Neural cell (in vitro differentiated cells): ENCODE measurements at regions not wholly inside any gene's neighbourhood (a gene's known extent, or its start where the extent isn't known, plus 50 kb on each side); places are given as distances from the start of the nearest gene placed in this dataset.

Source experiments
- H2AFZ ChIP-seq: fragments of 200-600, 300-800 bp; sonication (generic), shearing (Covaris generic); 2 replicates; pipeline ENCODE4 v1.6.0; 2014; ENCODE audit warnings: low read depth, mild to moderate bottlenecking, antibody characterized with exemption, low read length, moderate library complexity
- H3F3A ChIP-seq: fragments of 200-600 bp; shearing (Covaris generic); 2 replicates; pipeline ENCODE4 v1.6.1; 2016; ENCODE audit warnings: mild to moderate bottlenecking, moderate library complexity, mixed read lengths, antibody characterized with exemption, low read length; ENCODE audit not compliant: insufficient read depth, poor library complexity, severe bottlenecking
- H3K27ac ChIP-seq: fragments of 200-600, 300-800 bp; sonication (generic), shearing (Covaris generic); 2 replicates; pipeline ENCODE4 v1.5.1; 2014; ENCODE audit warnings: mild to moderate bottlenecking, low read length, moderate library complexity
- H3K27me3 ChIP-seq: fragments of 300-800, 200-600 bp; sonication (generic), shearing (Covaris generic); 2 replicates; pipeline ENCODE4 v1.6.0; 2014; ENCODE audit warnings: mild to moderate bottlenecking, low read depth, low read length, moderate library complexity; ENCODE audit not compliant: insufficient read depth
- H3K36me3 ChIP-seq: fragments of 300-800, 200-600 bp; sonication (generic), shearing (Covaris generic); 2 replicates; pipeline ENCODE4 v1.5.1; 2014; ENCODE audit warnings: mild to moderate bottlenecking, antibody characterized with exemption, low read length, moderate library complexity; ENCODE audit not compliant: insufficient read depth
- H3K4me2 ChIP-seq: fragments of 300-800, 200-600 bp; sonication (generic), shearing (Covaris generic); 2 replicates; pipeline ENCODE4 v1.6.0; 2014; ENCODE audit warnings: mild to moderate bottlenecking, low read length
- H3K4me3 ChIP-seq: fragments of 300-800, 200-600 bp; sonication (generic), shearing (Covaris generic); 2 replicates; pipeline ENCODE4 v1.5.1; 2014; ENCODE audit warnings: mild to moderate bottlenecking, low read length, moderate library complexity
- H3K79me2 ChIP-seq: fragments of 200-600 bp; shearing (Covaris generic); replicated peaks from 2 replicates; pipeline ENCODE4 v1.6.0; 2014; ENCODE audit warnings: mild to moderate bottlenecking, low read length, moderate library complexity; ENCODE audit not compliant: insufficient read depth
- H3K9ac ChIP-seq: fragments of 300-800, 200-600 bp; sonication (generic), shearing (Covaris generic); 2 replicates; pipeline ENCODE4 v1.6.1; 2016; ENCODE audit warnings: mild to moderate bottlenecking, low read length, mixed read lengths
- H3K9me2 ChIP-seq: fragments of 200-600 bp; shearing (Covaris generic); 2 replicates; pipeline ENCODE4 v1.6.1; 2016; ENCODE audit warnings: mild to moderate bottlenecking, low read length, mixed read lengths; ENCODE audit not compliant: insufficient read depth
- H3K9me3 ChIP-seq: fragments of 200-600, 300-800 bp; sonication (generic), shearing (Covaris generic); 2 replicates; pipeline ENCODE4 v1.6.1; 2016; ENCODE audit warnings: mild to moderate bottlenecking, mixed run types, low read length, moderate library complexity, mixed read lengths
- H4K20me1 ChIP-seq: fragments of 200-600 bp; shearing (Covaris generic); 2 replicates; pipeline ENCODE4 v1.6.1; 2016; ENCODE audit warnings: mild to moderate bottlenecking, mixed run types; ENCODE audit not compliant: insufficient read depth
- CTCF ChIP-seq: fragments of 450-650 bp; IDR thresholded peaks from 2 replicates; pipeline ENCODE4 v1.5.1; 2014; ENCODE audit warnings: antibody characterized with exemption, mild to moderate bottlenecking, moderate library complexity; ENCODE audit not compliant: poor library complexity, severe bottlenecking
- EP300 ChIP-seq: fragments of 450-650 bp; conservative IDR thresholded peaks from 2 replicates; pipeline ENCODE4 v1.6.1; 2014; ENCODE audit warnings: antibody characterized with exemption, mild to moderate bottlenecking, moderate library complexity; ENCODE audit not compliant: poor library complexity, severe bottlenecking
- EZH2 ChIP-seq: fragments of 200-600, 300-800 bp; shearing (Covaris generic), sonication (generic); IDR thresholded peaks from 2 replicates; pipeline ENCODE4 v1.6.1; 2014; ENCODE audit warnings: antibody characterized with exemption, low read length, borderline replicate concordance, mild to moderate bottlenecking; ENCODE audit not compliant: insufficient read depth, poor library complexity, severe bottlenecking
- MXI1 ChIP-seq: fragments of 450-650 bp; conservative IDR thresholded peaks from 2 replicates; pipeline ENCODE4 v1.6.1; 2014; ENCODE audit warnings: antibody characterized with exemption, mild to moderate bottlenecking; ENCODE audit not compliant: poor library complexity, severe bottlenecking
- POLR2AphosphoS5 ChIP-seq: IDR thresholded peaks from 2 replicates; pipeline ENCODE4 v1.6.1; 2012
- RAD21 ChIP-seq: fragments of 450-650 bp; conservative IDR thresholded peaks from 2 replicates; pipeline ENCODE4 v1.6.1; 2014; ENCODE audit warnings: antibody characterized with exemption, mild to moderate bottlenecking, moderate library complexity
- REST ChIP-seq: IDR thresholded peaks from 2 replicates; pipeline ENCODE4 v1.6.1; 2012; ENCODE audit warnings: borderline replicate concordance
- SMC3 ChIP-seq: fragments of 450-650 bp; conservative IDR thresholded peaks from 2 replicates; pipeline ENCODE4 v1.6.1; 2014; ENCODE audit warnings: antibody characterized with exemption, mild to moderate bottlenecking, moderate library complexity; ENCODE audit not compliant: poor library complexity
- TAF1 ChIP-seq: IDR thresholded peaks from 2 replicates; pipeline ENCODE4 v1.6.1; 2012; ENCODE audit warnings: low read depth

- no peaks in the 10 kb centered on the region for H3K9me2 ChIP-seq
- H3K36me3 ChIP-seq, result no peaks in the 10 kb centered on the region
- H3K27me3 ChIP-seq, result no peaks in the 10 kb centered on the region
- TF ChIP-seq EP300, result no peak
- no peak for TF ChIP-seq TAF1
- no peak for TF ChIP-seq EZH2
- no peak for TF ChIP-seq REST
- TF ChIP-seq POLR2AphosphoS5, result no peak
- TF ChIP-seq MXI1, result no peak
- no peak for TF ChIP-seq CTCF
- no peak for TF ChIP-seq RAD21
- TF ChIP-seq SMC3, result no peak
- H3K9ac ChIP-seq, result no peak overlapping the region
- no peak overlapping the region for H3K4me3 ChIP-seq
- H3K79me2 ChIP-seq, result no peaks in the 10 kb centered on the region
- no peak overlapping the region for H3K27ac ChIP-seq
- H4K20me1 ChIP-seq, result no peaks in the 10 kb centered on the region
- H3K9me3 ChIP-seq, result no peaks in the 10 kb centered on the region
- no peak overlapping the region for H2AFZ ChIP-seq
- no peak overlapping the region for H3K4me2 ChIP-seq
- no peaks in the 10 kb centered on the region for H3F3A ChIP-seq
Measured at GRCh38 chr10:125462845-125463244, 220.1 kb downstream of the TEX36 start.

- Histone ChIP-seq H3K27me3 (no peaks in the 10 kb centered on the region), H2AFZ (no peak overlapping the region), H4K20me1 (no peaks in the 10 kb centered on the region), H3K4me2 (no peak overlapping the region), H3K27ac (no peak overlapping the region), H3K9me3 (no peaks in the 10 kb centered on the region), H3K79me2 (no peaks in the 10 kb centered on the region), H3K9me2 (no peaks in the 10 kb centered on the region), H3K4me3 (no peak overlapping the region), H3F3A (no peaks in the 10 kb centered on the region), H3K36me3 (no peaks in the 10 kb centered on the region), H3K9ac (no peak overlapping the region)
- TF ChIP-seq RAD21 (no peak), EP300 (no peak), MXI1 (no peak), POLR2AphosphoS5 (no peak), CTCF (no peak), SMC3 (no peak), TAF1 (no peak), REST (no peak), EZH2 (no peak)
Measured at GRCh38 chr10:125460326-125460725, 222.6 kb downstream of the TEX36 start.
